GM23248 (cell line): ENCODE measurements at regions not wholly inside any gene's neighbourhood (a gene's known extent, or its start where the extent isn't known, plus 50 kb on each side); places are given as distances from the start of the nearest gene placed in this dataset.

ENCODE experiments used
- DNase-seq: peaks from one replicate; pipeline ENCODE4 v3.0.0-alpha.2; 2015
- H2AFZ ChIP-seq: fragments of 200-600 bp; sonication (generic); 2 replicates; pipeline ENCODE4 v1.6.1; 2016; ENCODE audit warnings: antibody characterized with exemption
- H3F3A ChIP-seq: fragments of 200-600 bp; sonication (generic); 2 replicates; pipeline ENCODE4 v1.6.1; 2016; ENCODE audit warnings: mild to moderate bottlenecking, antibody characterized with exemption, mixed run types; ENCODE audit not compliant: insufficient read depth
- H3K27ac ChIP-seq: fragments of 200-600 bp; sonication (generic); 2 replicates; pipeline ENCODE4 v1.5.1; 2016; ENCODE audit warnings: mild to moderate bottlenecking
- H3K27me3 ChIP-seq: fragments of 200-600 bp; sonication (generic); replicated peaks from 2 replicates; pipeline ENCODE4 v1.6.1; 2016; ENCODE audit warnings: mild to moderate bottlenecking; ENCODE audit not compliant: insufficient read depth
- H3K36me3 ChIP-seq: fragments of 200-600 bp; sonication (generic); 2 replicates; pipeline ENCODE4 v1.6.1; 2016; ENCODE audit warnings: low read depth, mild to moderate bottlenecking
- H3K4me1 ChIP-seq: fragments of 200-600 bp; sonication (generic); 2 replicates; pipeline ENCODE4 v1.6.1; 2016; ENCODE audit warnings: mild to moderate bottlenecking; ENCODE audit not compliant: insufficient read depth
- H3K4me2 ChIP-seq: fragments of 200-600 bp; sonication (generic); one replicate; pipeline ENCODE4 v1.6.1; 2016; ENCODE audit warnings: mild to moderate bottlenecking; ENCODE audit not compliant: unreplicated experiment
- H3K4me3 ChIP-seq: fragments of 200-600 bp; sonication (generic); 2 replicates; pipeline ENCODE4 v1.5.1; 2016; ENCODE audit warnings: mild to moderate bottlenecking
- H3K79me2 ChIP-seq: fragments of 200-600 bp; sonication (generic); 2 replicates; pipeline ENCODE4 v1.6.1; 2016; ENCODE audit warnings: mild to moderate bottlenecking; ENCODE audit not compliant: insufficient read depth
- H3K9ac ChIP-seq: fragments of 200-600 bp; sonication (generic); 2 replicates; pipeline ENCODE4 v1.6.1; 2016; ENCODE audit warnings: mild to moderate bottlenecking
- H3K9me2 ChIP-seq: fragments of 200-600 bp; sonication (generic); 2 replicates; pipeline ENCODE4 v1.6.1; 2016; ENCODE audit warnings: mixed run types, mild to moderate bottlenecking, moderate library complexity; ENCODE audit not compliant: insufficient read depth
- H3K9me3 ChIP-seq: fragments of 200-600 bp; sonication (generic); one replicate; pipeline ENCODE4 v1.6.1; 2017; ENCODE audit warnings: low read depth
- H4K20me1 ChIP-seq: fragments of 200-600 bp; sonication (generic); 2 replicates; pipeline ENCODE4 v1.6.0; 2016; ENCODE audit not compliant: insufficient read depth
- EZH2 ChIP-seq: fragments of 200-600 bp; sonication (generic); IDR thresholded peaks from 2 replicates; pipeline ENCODE4 v1.6.1; 2018; ENCODE audit warnings: antibody characterized with exemption, mild to moderate bottlenecking; ENCODE audit not compliant: insufficient read depth, poor library complexity, severe bottlenecking
- EZH2phosphoT487 ChIP-seq: fragments of 200-600 bp; sonication (generic); IDR thresholded peaks from 2 replicates; pipeline ENCODE4 v1.6.1; 2018; ENCODE audit warnings: antibody characterized with exemption, moderate library complexity, mild to moderate bottlenecking, low read depth; ENCODE audit not compliant: insufficient read depth
- WGBS, 2 experiments: methylation state at CpG; one replicate each; pipeline ENCODE4 v1.1.6; 2015 to 2017; ENCODE audit warnings: low lambda C conversion rate in 2 of 2, low coverage in 1 of 2; ENCODE audit errors: missing lambda C conversion rate in 2 of 2; 5-methylcytosine and 5-hydroxymethylcytosine counted together
- in situ Hi-C: fragments of 300-500 bp; cut with MboI; formaldehyde crosslinking; loops from 2 replicates; pipeline ENCODE4 v1.15.0; 2020

- H3K79me2 ChIP-seq, result no peaks in the 10 kb centered on the region
- no peaks in the 10 kb centered on the region for H4K20me1 ChIP-seq
- no peaks in the 10 kb centered on the region for H3K36me3 ChIP-seq
- H3K4me3 ChIP-seq, result no peak overlapping the region
- H3K27me3 ChIP-seq, result no peaks in the 10 kb centered on the region
- in situ Hi-C loops, result no loop called here
- no peak overlapping the region for H2AFZ ChIP-seq
- no peak overlapping the region for H3K4me2 ChIP-seq
- H3K9ac ChIP-seq, result no peak overlapping the region
- H3K9me3 ChIP-seq, result no peaks in the 10 kb centered on the region
- H3K4me1 ChIP-seq, result no peaks in the 10 kb centered on the region
- DNase-seq, result no peak
- TF ChIP-seq EZH2phosphoT487 (no peak), EZH2 (no peak)
- H3F3A ChIP-seq, result no peaks in the 10 kb centered on the region
- H3K9me2 ChIP-seq, result no peaks in the 10 kb centered on the region
- H3K27ac ChIP-seq, result no peak overlapping the region
These were observed 422.7 kb downstream of the TFAP2B start for GRCh38 chr6:51241376-51241775.

- TF ChIP-seq EZH2phosphoT487 (no peak), EZH2 (no peak)
- no peaks in the 10 kb centered on the region for H3K36me3 ChIP-seq
- no peak overlapping the region for H3K9ac ChIP-seq
- H3K4me3 ChIP-seq, result no peak overlapping the region
- no peaks in the 10 kb centered on the region for H3K4me1 ChIP-seq
- H3K9me3 ChIP-seq, result no peaks in the 10 kb centered on the region
- H3K9me2 ChIP-seq, result no peaks in the 10 kb centered on the region
- no peak overlapping the region for H2AFZ ChIP-seq
- H3K27ac ChIP-seq, result no peak overlapping the region
- H3K4me2 ChIP-seq, result no peak overlapping the region
- no peaks in the 10 kb centered on the region for H3F3A ChIP-seq
- H4K20me1 ChIP-seq, result no peaks in the 10 kb centered on the region
- H3K79me2 ChIP-seq, result no peaks in the 10 kb centered on the region
- no peaks in the 10 kb centered on the region for H3K27me3 ChIP-seq
- in situ Hi-C loops, result no loop called here
- DNase-seq, result no peak
These were observed 431.1 kb downstream of the TFAP2B start for GRCh38 chr6:51249798-51250197.

- Histone ChIP-seq H3K9ac (no peak overlapping the region), H3K36me3 (no peaks in the 10 kb centered on the region), H3F3A (no peaks in the 10 kb centered on the region), H3K27ac (no peak overlapping the region), H2AFZ (no peak overlapping the region), H3K9me2 (no peaks in the 10 kb centered on the region), H3K27me3 (no peaks in the 10 kb centered on the region), H4K20me1 (no peaks in the 10 kb centered on the region), H3K4me3 (no peak overlapping the region), H3K79me2 (no peaks in the 10 kb centered on the region), H3K4me1 (no peaks in the 10 kb centered on the region), H3K4me2 (no peak overlapping the region), H3K9me3 (no peaks in the 10 kb centered on the region)
- DNase-seq, result no peak
- in situ Hi-C loops, result no loop called here
- 34 to 41% methylated on average over 4 of the region's 4 CpGs for WGBS, 2 experiments
- no peak for TF ChIP-seq EZH2
- no peak for TF ChIP-seq EZH2phosphoT487
These were observed 431.6 kb downstream of the TFAP2B start for GRCh38 chr6:51250317-51250716.

GRCh38 chr6:51257938-51258337 lies 439.3 kb downstream of the TFAP2B start:
- WGBS, 2 experiments, result 8 to 18% methylated on average over 2 of the region's 2 CpGs
- Histone ChIP-seq H2AFZ (no peak overlapping the region), H3K4me2 (no peak overlapping the region), H4K20me1 (no peaks in the 10 kb centered on the region), H3K9ac (no peak overlapping the region), H3K9me3 (no peaks in the 10 kb centered on the region), H3K4me1 (no peaks in the 10 kb centered on the region), H3K79me2 (no peaks in the 10 kb centered on the region), H3K9me2 (no peaks in the 10 kb centered on the region), H3K4me3 (no peak overlapping the region), H3F3A (no peaks in the 10 kb centered on the region), H3K36me3 (no peaks in the 10 kb centered on the region), H3K27ac (no peak overlapping the region), H3K27me3 (no peaks in the 10 kb centered on the region)
- TF ChIP-seq EZH2 (no peak), EZH2phosphoT487 (no peak)
- no peak for DNase-seq
- in situ Hi-C loops, result no loop called here

GRCh38 chr6:51260003-51260402 lies 441.3 kb downstream of the TFAP2B start:
- TF ChIP-seq EZH2phosphoT487 (no peak), EZH2 (no peak)
- no peaks in the 10 kb centered on the region for H3K79me2 ChIP-seq
- no peaks in the 10 kb centered on the region for H3K36me3 ChIP-seq
- no peaks in the 10 kb centered on the region for H3K9me3 ChIP-seq
- WGBS, 2 experiments, result 28 to 48% methylated on average over 3 of the region's 3 CpGs
- H3K27ac ChIP-seq, result no peak overlapping the region
- no peak overlapping the region for H3K4me3 ChIP-seq
- in situ Hi-C loops, result no loop called here
- no peaks in the 10 kb centered on the region for H3F3A ChIP-seq
- H3K4me1 ChIP-seq, result no peaks in the 10 kb centered on the region
- no peak overlapping the region for H3K9ac ChIP-seq
- no peak overlapping the region for H2AFZ ChIP-seq
- H3K27me3 ChIP-seq, result no peaks in the 10 kb centered on the region
- DNase-seq, result no peak
- H3K4me2 ChIP-seq, result no peak overlapping the region
- no peaks in the 10 kb centered on the region for H3K9me2 ChIP-seq
- H4K20me1 ChIP-seq, result no peaks in the 10 kb centered on the region
